ENCODE measurements at regions not wholly inside any gene's neighbourhood (a gene's known extent, or its start where the extent isn't known, plus 50 kb on each side); places are given as distances from the start of the nearest gene placed in this dataset.

GRCh38 chr1:90391126-90391525 lies 326.0 kb downstream of the BARHL2 start:
- TF ChIP-seq CTCF (conservative IDR thresholded peaks at IDR 0.05 in 1 of 2, IDR thresholded peaks at IDR 0.05 in 1 of 2; ENCODE audit: extremely low read depth in 1 of 2, insufficient read depth in 1 of 2, low read depth in 1 of 2, low read length in 2 of 2) (no peak), EZH2 (IDR thresholded peaks at IDR 0.05; ENCODE audit: borderline replicate concordance, low read length) (no peak)

Measured in mammary epithelial cell (primary cell).